ENCODE measurements at regions not wholly inside any gene's neighbourhood (a gene's known extent, or its start where the extent isn't known, plus 50 kb on each side); places are given as distances from the start of the nearest gene placed in this dataset.
"Not testable (repeated sequence)": the region's sequence is repeated elsewhere in the genome, so short reads cannot be mapped to it uniquely, and the experiment has no call there.

DNA sequence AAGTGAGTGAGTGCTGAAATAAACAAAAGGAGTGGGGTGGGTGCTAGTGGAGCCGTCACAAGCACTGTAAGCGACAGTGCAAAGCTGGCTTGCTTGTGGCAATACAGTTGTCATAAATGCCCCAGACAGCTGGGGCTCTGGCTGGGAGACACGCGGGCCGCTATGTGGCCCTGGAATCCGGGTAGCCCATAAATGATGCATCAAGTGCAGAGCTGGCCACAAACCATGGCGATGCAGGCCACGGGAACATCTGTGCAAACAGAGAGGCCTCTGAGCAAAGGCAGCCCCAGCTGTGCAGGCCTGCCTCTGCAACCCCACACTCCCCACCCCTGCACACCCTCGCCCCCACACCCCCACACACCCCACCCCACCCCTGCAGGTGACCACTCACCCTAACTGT is 349.2 kb upstream of the ID2 start:
- Histone ChIP-seq H3K4me1 (no peaks in the 10 kb centered on the region), H3K4me3 (replicated peaks in 1 of 3) (no peak overlapping the region), H3K27ac (no peak overlapping the region), H3K27me3 (no peaks in the 10 kb centered on the region), H3K36me3 (no peaks in the 10 kb centered on the region), H3K9me3 (no peaks in the 10 kb centered on the region)
- intact Hi-C loops (cut with DNase I), result no loop called here
- DNase-seq, result no peak
- 88 to 94% methylated on average over 8 of the region's 9 CpGs for WGBS, 2 donors
- TF ChIP-seq CTCF (IDR thresholded peaks at IDR 0.05) (no peak), POLR2A (IDR thresholded peaks at IDR 0.05) (no peak)

DNA sequence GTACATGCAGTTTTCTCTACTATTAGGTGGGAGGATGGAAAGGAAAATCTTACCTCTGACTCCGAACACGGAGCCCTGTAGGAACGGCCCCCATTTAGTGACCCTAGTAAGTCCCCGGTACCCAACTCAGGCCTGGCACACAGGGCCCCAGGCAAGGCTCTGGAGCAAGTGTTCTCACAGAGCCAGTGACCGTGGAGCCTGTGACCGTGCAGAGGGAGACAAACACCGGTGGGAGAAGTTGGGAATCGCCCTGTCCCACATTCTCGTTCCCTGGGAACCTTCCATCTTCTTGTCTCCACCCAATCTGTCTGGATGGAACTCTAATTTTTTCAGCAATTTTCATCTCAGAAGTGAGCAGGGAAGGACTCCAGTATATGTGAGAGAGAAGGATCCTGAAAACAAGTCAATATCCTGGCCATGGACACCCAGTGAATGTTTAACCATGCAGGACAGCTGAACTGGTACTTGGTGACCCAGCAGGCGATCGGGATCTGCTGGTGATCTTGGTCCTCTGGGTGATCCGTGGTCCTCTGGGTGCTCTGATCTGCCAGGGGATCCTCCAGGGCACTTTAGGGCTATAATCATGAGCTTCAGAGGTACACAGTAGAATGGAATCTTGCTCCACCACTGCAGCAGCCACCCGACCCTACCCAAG is 348.6 kb upstream of the ID2 start:
- H3K9me3 ChIP-seq, result no peaks in the 10 kb centered on the region
- TF ChIP-seq POLR2A (IDR thresholded peaks at IDR 0.05) (no peak), CTCF (IDR thresholded peaks at IDR 0.05) (no peak)
- 95% methylated on average over 13 of the region's 13 CpGs for WGBS, 2 donors
- no peak overlapping the region for H3K27ac ChIP-seq
- DNase-seq, result no peak
- intact Hi-C loops (cut with DNase I), result no loop called here
- H3K27me3 ChIP-seq, result no peaks in the 10 kb centered on the region
- H3K4me3 ChIP-seq (replicated peaks in 1 of 3), result no peak overlapping the region
- no peaks in the 10 kb centered on the region for H3K4me1 ChIP-seq
- no peaks in the 10 kb centered on the region for H3K36me3 ChIP-seq

DNA sequence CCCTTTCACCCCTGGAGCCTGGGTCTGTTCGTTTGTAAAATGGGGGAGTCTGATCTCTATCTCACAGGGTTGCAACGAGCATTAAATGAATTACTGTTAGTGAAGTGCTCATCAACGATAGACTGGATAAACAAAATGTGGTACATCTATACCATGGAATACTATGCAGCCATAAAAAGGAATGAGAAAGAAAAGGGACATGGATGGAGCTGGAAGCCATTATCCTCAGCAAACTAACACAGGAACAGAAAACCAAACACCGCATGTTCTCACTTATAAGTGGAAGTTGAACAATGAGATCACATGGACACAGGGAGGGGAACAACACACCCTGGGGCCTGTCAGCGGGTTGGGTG is 348.0 kb upstream of the ID2 start:
- H3K36me3 ChIP-seq; H3K4me3 ChIP-seq (replicated peaks in 1 of 3); intact Hi-C loops (cut with DNase I); DNase-seq; H3K27ac ChIP-seq; H3K9me3 ChIP-seq; H3K4me1 ChIP-seq; H3K27me3 ChIP-seq: not testable (repeated sequence)
- 86 to 93% methylated on average over 5 of the region's 5 CpGs for WGBS, 2 donors

DNA sequence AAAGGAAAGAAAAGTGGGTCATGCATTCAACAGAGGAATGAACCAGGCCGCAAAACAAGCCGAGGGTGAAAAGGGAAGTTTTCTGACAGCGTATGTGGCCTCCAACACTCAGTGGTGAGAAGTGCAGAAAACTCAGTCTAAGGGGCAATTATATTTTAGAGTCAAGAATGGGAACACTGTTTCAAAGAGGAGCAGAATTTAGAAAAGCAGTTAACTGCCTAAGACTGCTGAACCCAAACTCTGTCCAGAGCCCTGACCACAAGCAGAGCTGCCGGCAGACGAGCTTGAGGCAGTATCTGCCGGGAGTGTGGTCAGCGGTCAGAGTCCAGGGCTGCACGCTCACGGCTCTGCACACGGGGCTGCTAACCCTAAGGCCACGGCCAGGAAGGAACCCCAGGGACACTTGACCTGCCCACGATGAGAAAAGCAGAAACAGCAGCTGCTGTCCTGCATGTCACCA is 347.0 kb upstream of the ID2 start:
- Histone ChIP-seq H3K9me3 (no peaks in the 10 kb centered on the region), H3K27me3 (no peaks in the 10 kb centered on the region), H3K4me3 (replicated peaks in 1 of 3) (no peak overlapping the region), H3K36me3 (no peaks in the 10 kb centered on the region), H3K27ac (no peak overlapping the region), H3K4me1 (no peaks in the 10 kb centered on the region)
- WGBS, 2 donors, result 82 to 86% methylated on average over 12 of the region's 12 CpGs
- TF ChIP-seq CTCF (IDR thresholded peaks at IDR 0.05) (no peak), POLR2A (IDR thresholded peaks at IDR 0.05) (no peak)
- intact Hi-C loops (cut with DNase I), result no loop called here
- DNase-seq, result no peak

GRCh38 chr2:8335801-8336200 is 346.1 kb upstream of the ID2 start:
- 93 to 97% methylated on average over 8 of the region's 8 CpGs for WGBS, 2 donors
- Histone ChIP-seq H3K27ac (no peak overlapping the region), H3K27me3 (no peaks in the 10 kb centered on the region), H3K4me1 (no peaks in the 10 kb centered on the region), H3K36me3 (no peaks in the 10 kb centered on the region), H3K4me3 (replicated peaks in 1 of 3) (no peak overlapping the region), H3K9me3 (no peaks in the 10 kb centered on the region)
- intact Hi-C loops (cut with DNase I), result no loop called here
- DNase-seq, result no peak
- TF ChIP-seq POLR2A (IDR thresholded peaks at IDR 0.05), result no peak
- TF ChIP-seq CTCF (IDR thresholded peaks at IDR 0.05), result no peak

DNA sequence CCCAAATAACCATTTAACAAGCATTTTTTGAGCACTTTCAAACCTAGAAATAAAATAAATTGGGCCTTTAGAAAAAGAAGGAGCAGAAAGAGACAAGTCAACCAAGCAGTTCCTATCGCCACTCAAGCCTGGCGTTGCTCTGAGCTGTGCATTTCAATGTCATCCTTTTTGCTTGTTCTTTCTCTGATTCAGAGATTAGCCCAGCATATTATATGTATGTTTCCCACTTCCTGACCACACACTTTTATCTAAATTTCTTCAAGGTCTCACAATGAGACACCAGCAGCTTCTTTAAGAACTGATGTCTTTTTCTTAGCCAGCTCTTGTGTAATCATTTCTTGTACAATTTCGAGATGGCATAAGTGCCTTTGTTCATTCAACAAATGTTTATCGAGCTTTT is 344.5 kb upstream of the ID2 start:
- 88 to 90% methylated on average over 4 of the region's 4 CpGs for WGBS, 2 donors
- Histone ChIP-seq H3K9me3 (no peaks in the 10 kb centered on the region), H3K36me3 (no peaks in the 10 kb centered on the region), H3K27me3 (no peaks in the 10 kb centered on the region), H3K27ac (no peak overlapping the region), H3K4me1 (no peaks in the 10 kb centered on the region), H3K4me3 (replicated peaks in 1 of 3) (no peak overlapping the region)
- no peak for DNase-seq
- intact Hi-C loops (cut with DNase I), result no loop called here
- TF ChIP-seq POLR2A (IDR thresholded peaks at IDR 0.05) (no peak), CTCF (IDR thresholded peaks at IDR 0.05) (no peak)
